Stimulated activated naive B cell treated with anti-CD40 and anti-IgM and Interleukin-4, amounts not matched to agents 10 μg/mL and 1 μg/mL and 100 μg/mL, for 72 hours (primary cell): ENCODE measurements at regions not wholly inside any gene's neighbourhood (a gene's known extent, or its start where the extent isn't known, plus 50 kb on each side); places are given as distances from the start of the nearest gene placed in this dataset.
A peak's percentile ranks its signal among the peaks of the same experiment; 100 is the strongest.
"Not testable (repeated sequence)": the region's sequence is repeated elsewhere in the genome, so short reads cannot be mapped to it uniquely, and the experiment has no call there.

Source experiments
- ATAC-seq, 2 donors: fragments of 150-1000 bp; cut with Tn5 transposase; replicated peaks; 2 replicates each; pipeline ENCODE4 v1.10.0; 2021; ENCODE audit warnings: moderate library complexity in 1 of 2
- DNase-seq: peaks from one replicate; pipeline ENCODE4 v3.0.0; 2021
- H3K27ac Mint-ChIP-seq: one replicate; pipeline ENCODE4 v1.8.0; 2022; ENCODE audit warnings: mild to moderate bottlenecking, mixed read lengths
- H3K27me3 Mint-ChIP-seq, 2 donors: one replicate each; pipeline ENCODE4 v1.8.0; 2022; ENCODE audit warnings: mixed read lengths in 2 of 2
- H3K36me3 Mint-ChIP-seq, 2 donors: one replicate each; pipeline ENCODE4 v1.8.0; 2022; ENCODE audit warnings: mixed read lengths in 2 of 2, mild to moderate bottlenecking in 1 of 2
- H3K4me1 Mint-ChIP-seq, 2 donors: one replicate each; pipeline ENCODE4 v1.8.0; 2022; ENCODE audit warnings: mixed read lengths in 2 of 2, mild to moderate bottlenecking in 1 of 2
- H3K4me3 Mint-ChIP-seq, 2 donors: one replicate each; pipeline ENCODE4 v1.8.0; 2022; ENCODE audit warnings: mild to moderate bottlenecking in 2 of 2, mixed read lengths in 2 of 2, moderate library complexity in 1 of 2
- H3K9me3 Mint-ChIP-seq, 2 donors: one replicate each; pipeline ENCODE4 v1.8.0; 2022; ENCODE audit warnings: mixed read lengths in 2 of 2, mild to moderate bottlenecking in 1 of 2

DNA sequence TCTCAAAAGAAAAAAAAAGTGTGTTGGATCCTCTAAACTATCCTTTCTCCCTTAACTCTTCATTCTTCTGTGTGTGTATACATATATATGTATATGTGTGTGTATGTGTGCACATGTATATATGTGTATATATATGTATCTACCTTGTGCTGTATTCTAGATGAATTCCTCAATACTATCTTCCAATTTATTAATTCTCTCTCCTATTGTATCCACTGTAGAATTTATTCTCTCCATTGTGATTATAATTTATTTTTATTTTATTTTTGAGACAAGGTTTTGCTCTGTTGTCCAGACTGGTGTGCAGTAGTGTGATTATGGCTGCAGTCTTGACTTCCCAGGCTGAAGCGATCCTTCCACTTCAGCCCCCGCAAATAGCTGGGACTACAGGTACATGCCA, 147.1 kb upstream of the ZNF618 start:
- no peak for ATAC-seq
- Mint-ChIP-seq H3K9me3 (peaks cover 10 to 11% of the 10 kb centered on the region in 2 donors), H3K36me3 (no peaks in the 10 kb centered on the region), H3K4me3 (no peak overlapping the region), H3K4me1 (no peaks in the 10 kb centered on the region), H3K27me3 (peaks cover 4 to 25% of the 10 kb centered on the region in 2 donors), H3K27ac (no peak overlapping the region)
- no peak for DNase-seq

DNA sequence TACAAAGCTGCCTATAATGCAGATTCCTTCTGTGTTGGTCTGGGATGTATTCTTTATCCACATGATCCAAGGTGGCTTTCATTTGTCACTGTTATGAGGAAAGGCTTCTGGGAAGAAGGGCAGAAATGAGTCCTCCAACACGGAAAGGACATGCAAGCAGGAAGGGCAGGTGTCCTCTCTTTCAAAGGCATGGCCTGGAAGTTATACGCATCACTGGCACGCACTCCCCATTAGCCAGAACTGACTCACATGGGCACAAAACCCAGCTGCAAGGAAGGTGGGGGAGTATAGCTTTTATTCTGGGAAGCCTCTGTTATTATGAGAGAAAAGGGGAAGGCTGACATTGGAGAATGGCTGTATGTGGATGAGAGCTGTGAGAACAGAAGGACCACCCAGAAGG, 141.3 kb upstream of the ZNF618 start:
- DNase-seq (no peak), ATAC-seq (no peak)
- Mint-ChIP-seq H3K36me3 (peaks cover 0 to 1% of the 10 kb centered on the region in 2 donors), H3K27me3 (peaks cover 21 to 38% of the 10 kb centered on the region in 2 donors), H3K27ac (no peak overlapping the region), H3K9me3 (peaks cover 11 to 15% of the 10 kb centered on the region in 2 donors), H3K4me3 (no peak overlapping the region), H3K4me1 (no peaks in the 10 kb centered on the region)

DNA sequence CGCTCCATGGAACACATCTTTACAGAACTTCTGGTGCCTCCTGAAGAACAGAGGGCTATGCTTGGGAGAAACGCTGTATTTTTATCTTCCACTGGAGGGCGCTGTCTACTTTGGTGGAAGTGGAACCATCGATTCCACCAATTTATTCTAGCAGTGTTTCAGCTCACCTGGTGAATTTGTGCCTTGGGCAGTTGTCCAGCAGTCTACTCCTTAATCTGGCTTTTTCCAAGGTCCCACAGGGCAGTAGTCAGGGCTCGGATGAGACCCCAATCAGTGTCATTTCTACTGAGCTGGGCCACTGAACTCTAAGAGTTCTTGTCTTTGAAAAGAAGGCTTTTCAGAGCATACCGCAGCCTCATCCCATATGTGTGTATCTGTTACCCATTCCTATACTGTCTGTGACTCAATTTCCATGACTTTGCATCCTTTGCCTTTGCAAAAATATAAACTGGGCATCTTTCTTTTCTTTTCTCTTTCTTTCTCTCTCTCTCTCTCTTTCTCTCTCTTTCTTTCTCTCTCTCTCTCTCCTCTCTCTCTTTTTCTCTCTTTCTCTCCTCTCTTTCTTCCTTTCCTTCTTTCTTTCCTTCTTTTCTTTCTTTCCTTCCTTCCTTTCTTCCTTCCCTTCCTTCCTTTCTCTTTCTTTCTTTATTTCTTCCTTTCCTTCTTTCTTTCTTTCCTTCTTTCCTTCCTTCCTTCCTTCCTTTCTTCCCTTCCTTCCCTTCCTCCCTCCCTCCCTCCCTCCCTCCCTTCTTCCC, 138.4 kb upstream of the ZNF618 start:
- Mint-ChIP-seq H3K4me1 (no peaks in the 10 kb centered on the region), H3K27ac (no peak overlapping the region), H3K27me3 (peaks cover 31 to 47% of the 10 kb centered on the region in 2 donors), H3K4me3 (no peak overlapping the region), H3K36me3 (peaks cover 0 to 1% of the 10 kb centered on the region in 2 donors), H3K9me3 (peaks cover 7 to 14% of the 10 kb centered on the region in 2 donors)
- peak; percentile 9 for DNase-seq
- peak; percentile 43 to 55 for ATAC-seq

DNA sequence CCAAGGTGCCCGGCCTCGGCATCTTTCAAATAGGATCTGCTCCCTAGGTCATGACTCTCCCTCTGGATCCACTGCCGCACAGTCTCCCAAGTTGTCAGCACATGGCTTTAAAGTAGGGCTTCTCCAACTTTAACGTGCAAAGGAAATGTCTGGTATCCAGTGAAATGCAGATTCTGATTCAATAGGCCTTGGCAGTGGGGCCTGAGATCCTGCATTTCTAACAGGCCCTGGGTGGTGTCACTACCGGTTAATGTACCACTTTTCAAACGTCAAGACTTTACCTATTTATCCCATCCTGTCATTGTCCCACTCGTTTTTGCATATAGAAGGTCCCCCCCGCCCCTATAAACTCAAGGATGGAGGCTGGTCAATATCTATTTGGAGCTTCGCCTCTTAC, 137.6 kb upstream of the ZNF618 start:
- Mint-ChIP-seq H3K27me3 (peaks cover 35 to 44% of the 10 kb centered on the region in 2 donors), H3K4me1 (no peaks in the 10 kb centered on the region), H3K27ac (no peak overlapping the region), H3K4me3 (no peak overlapping the region), H3K36me3 (peaks cover 0 to 1% of the 10 kb centered on the region in 2 donors), H3K9me3 (peaks cover 7 to 14% of the 10 kb centered on the region in 2 donors)
- DNase-seq: no peak
- peak; percentile 27 to 28 for ATAC-seq

DNA sequence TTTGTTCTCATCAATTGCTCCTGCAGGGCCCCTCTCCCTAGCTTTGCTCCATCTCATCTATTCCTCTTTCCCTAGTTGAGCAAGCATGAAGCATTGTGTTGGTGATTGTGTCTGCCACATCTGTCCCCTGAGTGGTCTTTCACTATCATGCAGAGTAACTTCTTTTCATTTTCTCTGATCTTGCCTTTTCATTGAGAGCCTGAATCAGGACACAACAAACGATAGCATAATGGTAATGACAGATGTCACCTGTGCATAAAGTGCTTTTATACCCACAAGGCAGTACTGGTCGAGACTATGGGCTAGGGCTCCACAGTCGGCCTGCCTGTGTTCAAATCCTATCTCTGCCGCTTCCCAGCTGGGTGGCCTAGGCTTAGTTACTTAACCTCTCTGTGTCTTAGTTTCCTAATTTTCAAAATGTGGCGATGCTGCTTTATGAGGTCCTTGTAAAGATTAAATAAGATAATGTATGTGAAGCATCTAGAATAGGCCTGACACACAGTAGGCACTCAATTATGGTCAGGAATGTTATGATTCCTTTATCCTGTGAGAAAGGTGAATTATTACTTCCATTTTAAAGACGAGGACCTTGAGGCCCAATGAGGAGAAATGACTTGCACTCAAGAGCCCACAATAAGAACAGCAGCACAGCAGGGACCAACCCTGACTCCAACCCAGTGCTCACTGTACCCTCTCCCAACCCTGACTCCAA, 137.1 kb upstream of the ZNF618 start:
- peak; percentile 49 to 50 for ATAC-seq
- DNase-seq: no peak
- H3K4me1 Mint-ChIP-seq: no peaks in the 10 kb centered on the region

DNA sequence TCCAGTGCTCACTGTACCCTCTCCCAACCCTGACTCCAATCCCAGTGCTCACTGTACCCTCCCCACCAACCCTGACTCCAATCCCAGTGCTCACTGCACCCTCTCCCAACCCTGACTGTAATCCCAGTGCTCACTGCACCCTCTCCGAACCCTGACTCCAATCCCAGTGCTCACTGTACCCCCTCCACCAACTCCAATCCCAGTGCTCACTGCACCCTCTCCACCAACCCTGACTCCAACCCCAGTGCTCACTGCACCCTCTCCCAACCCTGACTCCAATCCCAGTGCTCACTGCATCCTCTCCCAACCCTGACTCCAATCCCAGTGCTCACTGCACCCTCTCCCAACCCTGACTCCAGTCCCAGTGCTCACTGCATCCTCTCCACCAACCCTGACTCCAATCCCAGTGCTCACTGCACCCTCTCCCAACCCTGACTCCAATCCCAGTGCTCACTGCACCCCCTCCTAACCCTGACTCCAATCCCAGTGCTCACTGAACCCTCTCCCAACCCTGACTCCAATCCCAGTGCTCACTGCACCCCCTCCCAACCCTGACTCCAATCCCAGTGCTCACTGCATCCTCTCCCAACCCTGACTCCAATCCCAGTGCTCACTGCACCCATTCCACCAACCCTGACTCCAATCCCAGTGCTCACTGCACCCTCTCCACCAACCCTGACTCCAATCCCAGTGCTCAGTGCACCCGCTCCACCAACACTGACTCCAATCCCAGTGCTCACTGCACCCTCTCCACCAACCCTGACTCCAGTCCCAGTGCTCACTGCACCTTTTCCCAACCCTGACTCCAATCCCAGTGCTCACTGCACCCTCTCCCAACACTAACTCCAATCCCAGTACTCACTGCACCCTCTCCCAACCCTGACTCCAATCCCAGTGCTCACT, 136.3 kb upstream of the ZNF618 start:
- H3K4me1 Mint-ChIP-seq, DNase-seq, H3K4me3 Mint-ChIP-seq, ATAC-seq, H3K27ac Mint-ChIP-seq, H3K36me3 Mint-ChIP-seq: not testable (repeated sequence)
- Mint-ChIP-seq H3K27me3 (peaks cover 30 to 33% of the 10 kb centered on the region in 2 donors), H3K9me3 (peaks cover 3 to 11% of the 10 kb centered on the region in 2 donors)

More for the DNA sequence above, 137.1 kb upstream of the ZNF618 start:
- no peak overlapping the region for H3K4me3 Mint-ChIP-seq
- H3K27me3 Mint-ChIP-seq: peaks cover 35 to 40% of the 10 kb centered on the region in 2 donors
- peaks cover 7 to 14% of the 10 kb centered on the region in 2 donors for H3K9me3 Mint-ChIP-seq
- no peak overlapping the region for H3K27ac Mint-ChIP-seq
- H3K36me3 Mint-ChIP-seq: peaks cover 0 to 1% of the 10 kb centered on the region in 2 donors

DNA sequence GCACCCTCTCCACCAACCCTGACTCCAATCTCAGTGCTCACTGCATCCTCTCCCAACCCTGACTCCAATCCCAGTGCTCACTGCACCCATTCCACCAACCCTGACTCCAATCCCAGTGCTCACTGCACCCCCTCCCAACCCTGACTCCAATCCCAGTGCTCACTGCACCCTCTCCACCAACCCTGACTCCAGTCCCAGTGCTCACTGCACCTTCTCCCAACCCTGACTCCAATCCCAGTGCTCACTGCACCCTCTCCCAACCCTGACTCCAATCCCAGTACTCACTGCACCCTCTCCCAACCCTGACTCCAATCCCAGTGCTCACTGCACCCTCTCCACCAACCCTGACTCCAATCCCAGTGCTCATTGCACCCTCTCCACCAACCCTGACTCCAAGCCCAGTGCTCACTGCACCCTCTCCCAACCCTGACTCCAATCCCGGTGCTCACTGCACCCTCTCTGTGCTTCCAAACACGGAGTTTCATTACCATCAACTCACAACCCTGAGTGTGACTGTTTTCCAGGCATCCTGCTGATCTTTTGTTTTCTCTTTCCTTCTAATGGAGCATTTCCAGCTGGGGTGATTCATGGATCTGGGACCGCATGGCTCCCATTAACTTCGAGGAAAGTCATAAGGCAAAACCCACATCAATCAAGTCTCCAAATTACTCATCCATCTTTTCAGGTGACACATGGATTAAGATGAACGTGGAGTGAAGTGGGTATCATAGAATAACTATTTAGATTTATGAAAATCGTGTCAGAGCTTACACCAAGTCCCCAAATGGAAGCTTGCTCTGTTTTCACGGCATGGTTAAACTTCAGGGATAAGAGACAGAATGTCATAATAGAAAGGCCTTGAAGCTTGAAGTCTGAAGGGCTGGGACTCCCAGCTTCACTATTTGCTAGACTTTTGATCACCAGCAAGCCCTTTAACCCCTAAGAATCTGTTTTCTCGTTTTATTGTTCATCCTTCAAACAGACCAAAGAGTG, 135.3 kb upstream of the ZNF618 start:
- H3K27me3 Mint-ChIP-seq: peaks cover 33% of the 10 kb centered on the region in 2 donors
- H3K9me3 Mint-ChIP-seq: peaks cover 3 to 11% of the 10 kb centered on the region in 2 donors
- not testable (repeated sequence) for DNase-seq, H3K36me3 Mint-ChIP-seq, H3K4me1 Mint-ChIP-seq, H3K4me3 Mint-ChIP-seq
- peak in 1 of 2 donors; percentile 16 for ATAC-seq
- H3K27ac Mint-ChIP-seq: peak overlapping the region; percentile 9

DNA sequence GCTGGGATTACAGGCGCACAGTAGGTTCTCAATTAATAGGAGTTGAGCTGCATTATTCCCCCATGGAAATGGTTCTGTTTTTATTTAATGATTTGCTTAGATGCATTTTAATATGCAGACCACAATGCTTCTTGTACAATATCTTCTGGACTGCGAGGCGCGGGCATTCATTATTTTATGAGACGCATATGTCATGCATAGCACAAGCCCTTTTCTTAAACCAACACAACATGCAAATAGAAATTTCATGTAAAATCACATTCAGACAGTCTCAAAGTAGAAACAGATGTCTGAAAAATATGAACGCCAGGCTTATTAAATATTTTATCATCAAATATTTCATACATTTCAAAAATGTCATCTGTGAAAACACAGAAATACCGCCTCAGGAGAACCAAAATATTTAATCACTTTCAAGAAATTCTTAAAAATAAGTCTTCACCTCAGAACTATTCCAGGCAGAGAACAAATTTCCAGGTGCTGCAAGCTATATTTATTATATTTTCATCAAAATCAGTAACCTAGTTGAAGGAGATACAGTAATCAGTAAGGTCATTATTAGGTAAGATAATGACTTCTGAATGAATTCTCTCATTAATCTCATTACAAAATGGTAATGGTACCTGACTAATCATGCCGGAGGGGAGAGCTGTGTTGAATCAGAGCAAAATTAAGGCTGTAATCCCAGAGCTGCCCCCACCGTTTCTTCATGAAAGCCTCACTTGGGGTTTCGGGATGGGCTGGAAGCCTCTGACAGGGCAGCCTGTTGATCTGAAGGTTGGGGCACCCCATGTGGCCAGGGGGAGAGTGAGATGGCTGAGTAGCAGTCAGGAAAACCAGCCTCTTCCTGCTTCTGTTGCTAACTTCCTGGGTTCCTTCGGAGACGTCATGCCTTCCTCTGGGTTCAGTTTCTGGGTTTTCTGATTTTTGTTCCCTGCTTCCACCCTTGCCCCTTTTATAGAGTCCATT, 133.9 kb upstream of the ZNF618 start:
- DNase-seq: no peak
- no peaks in the 10 kb centered on the region for H3K4me1 Mint-ChIP-seq
- ATAC-seq: no peak
- no peak overlapping the region for H3K4me3 Mint-ChIP-seq
- peaks cover 33 to 39% of the 10 kb centered on the region in 2 donors for H3K27me3 Mint-ChIP-seq
- no peak overlapping the region for H3K27ac Mint-ChIP-seq
- H3K36me3 Mint-ChIP-seq: no peaks in the 10 kb centered on the region
- peaks cover 5 to 15% of the 10 kb centered on the region in 2 donors for H3K9me3 Mint-ChIP-seq

DNA sequence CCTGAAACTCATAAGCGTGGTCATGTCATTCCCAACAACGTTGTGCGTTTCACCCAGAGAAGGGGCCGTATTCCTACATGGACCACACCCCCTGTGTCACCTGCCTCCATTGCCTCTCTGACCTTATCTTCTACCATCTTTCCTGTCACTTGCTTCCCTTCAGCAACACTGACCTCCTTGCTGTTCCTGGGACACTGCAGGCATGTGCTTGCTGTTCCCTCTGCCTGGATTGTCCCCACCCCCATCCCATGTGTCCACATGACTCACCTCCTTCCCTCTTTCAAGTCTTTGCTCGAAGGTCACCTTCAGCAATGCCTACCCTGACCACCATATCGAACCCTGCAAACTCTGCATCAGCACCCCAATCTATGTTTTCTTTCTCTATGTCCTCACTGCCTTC, 133.2 kb upstream of the ZNF618 start:
- DNase-seq: no peak
- peaks cover 12 to 19% of the 10 kb centered on the region in 2 donors for H3K9me3 Mint-ChIP-seq
- no peak for ATAC-seq
- no peak overlapping the region for H3K27ac Mint-ChIP-seq
- H3K4me3 Mint-ChIP-seq: no peak overlapping the region
- H3K4me1 Mint-ChIP-seq: no peaks in the 10 kb centered on the region
- H3K27me3 Mint-ChIP-seq: peaks cover 30 to 36% of the 10 kb centered on the region in 2 donors
- H3K36me3 Mint-ChIP-seq: no peaks in the 10 kb centered on the region

DNA sequence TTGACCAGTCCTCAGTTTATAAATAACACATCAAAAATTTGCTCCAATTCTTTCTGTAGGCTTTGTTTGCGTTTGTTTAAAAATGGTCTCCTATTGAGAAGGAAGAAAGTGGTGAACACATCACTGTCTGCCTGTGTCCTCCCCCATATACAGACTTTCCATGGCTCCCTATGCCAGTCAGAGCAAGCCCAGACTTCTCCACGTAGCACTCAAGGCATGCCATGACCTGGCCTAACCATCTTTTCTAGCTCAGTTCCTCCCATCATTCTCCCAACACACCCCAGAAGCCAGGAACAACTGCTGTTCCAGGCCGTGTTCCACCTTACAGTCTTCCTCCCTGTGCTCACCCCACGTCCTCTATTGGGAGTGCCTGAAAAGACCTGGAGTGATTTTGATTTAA, 129.6 kb upstream of the ZNF618 start:
- ATAC-seq: no peak
- Mint-ChIP-seq H3K27me3 (peaks cover 14 to 31% of the 10 kb centered on the region in 2 donors), H3K4me1 (no peaks in the 10 kb centered on the region), H3K27ac (no peak overlapping the region), H3K36me3 (no peaks in the 10 kb centered on the region), H3K4me3 (no peak overlapping the region), H3K9me3 (peaks cover 13 to 18% of the 10 kb centered on the region in 2 donors)
- no peak for DNase-seq

DNA sequence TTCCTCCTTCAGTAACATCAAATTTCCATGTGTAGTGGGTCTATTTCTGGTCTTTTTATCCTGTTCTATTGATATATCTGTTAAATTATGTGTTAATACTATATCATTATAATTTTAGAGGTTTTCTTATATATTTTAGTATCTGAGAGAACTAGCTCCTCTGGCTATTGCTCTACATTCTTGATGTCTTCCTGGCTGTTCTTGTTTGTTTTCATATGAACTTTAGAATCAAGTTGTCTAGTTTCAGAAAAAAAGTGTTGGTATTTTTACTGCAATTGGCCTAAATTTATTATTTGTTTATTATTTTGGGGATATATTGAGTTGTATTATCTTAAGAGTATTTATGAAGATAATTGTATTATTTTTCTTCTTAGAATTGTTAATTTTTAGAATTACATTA, 128.0 kb upstream of the ZNF618 start:
- no peak overlapping the region for H3K27ac Mint-ChIP-seq
- H3K36me3 Mint-ChIP-seq: no peaks in the 10 kb centered on the region
- no peak for ATAC-seq
- no peaks in the 10 kb centered on the region for H3K4me1 Mint-ChIP-seq
- no peak for DNase-seq
- H3K4me3 Mint-ChIP-seq: no peak overlapping the region
- H3K27me3 Mint-ChIP-seq: peaks cover 13 to 40% of the 10 kb centered on the region in 2 donors
- H3K9me3 Mint-ChIP-seq: peaks cover 13 to 18% of the 10 kb centered on the region in 2 donors

DNA sequence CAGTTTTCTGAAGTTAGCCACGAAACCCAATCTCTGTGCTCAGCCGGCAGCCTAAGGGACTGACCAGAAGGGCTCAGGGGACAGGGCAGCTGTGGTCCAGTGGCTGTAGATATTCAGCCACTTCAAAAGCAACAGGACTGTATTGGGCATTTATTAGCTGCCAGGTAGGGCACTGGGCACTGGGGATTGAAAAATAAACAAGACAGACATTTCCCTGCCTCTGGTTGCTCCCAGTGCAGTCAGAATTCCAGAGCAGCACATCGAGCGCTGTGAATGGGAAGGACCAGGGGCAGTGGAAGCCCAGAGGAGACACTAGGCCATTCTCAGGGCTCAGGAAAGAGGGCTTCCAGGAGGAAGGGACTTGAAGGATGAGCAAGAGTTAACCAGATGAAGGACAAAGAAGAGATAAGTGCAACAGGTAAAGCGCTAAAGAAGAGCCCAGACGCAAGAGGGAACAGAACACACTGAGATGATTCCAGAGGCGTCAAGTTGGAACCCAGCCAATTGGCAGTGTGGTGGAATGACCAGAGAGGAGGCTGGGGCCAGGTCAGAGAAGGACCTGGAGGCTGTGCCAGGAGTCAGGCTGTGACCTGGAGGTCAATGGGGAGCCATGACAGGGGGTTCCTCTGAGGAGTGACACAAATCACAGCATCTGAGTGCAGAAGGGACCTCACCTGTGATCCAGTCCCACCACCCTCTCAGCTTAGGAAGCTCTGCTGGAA, 122.5 kb upstream of the ZNF618 start:
- H3K27me3 Mint-ChIP-seq: peaks cover 24 to 33% of the 10 kb centered on the region in 2 donors
- no peak overlapping the region for H3K4me3 Mint-ChIP-seq
- H3K4me1 Mint-ChIP-seq: peaks cover 4 to 6% of the 10 kb centered on the region in 2 donors
- H3K36me3 Mint-ChIP-seq: no peaks in the 10 kb centered on the region
- peaks cover 6 to 7% of the 10 kb centered on the region in 2 donors for H3K9me3 Mint-ChIP-seq
- DNase-seq (no peak), ATAC-seq (no peak)
- H3K27ac Mint-ChIP-seq: no peak overlapping the region
